ENCODE measurements at regions not wholly inside any gene's neighbourhood (a gene's known extent, or its start where the extent isn't known, plus 50 kb on each side); places are given as distances from the start of the nearest gene placed in this dataset.

DNA sequence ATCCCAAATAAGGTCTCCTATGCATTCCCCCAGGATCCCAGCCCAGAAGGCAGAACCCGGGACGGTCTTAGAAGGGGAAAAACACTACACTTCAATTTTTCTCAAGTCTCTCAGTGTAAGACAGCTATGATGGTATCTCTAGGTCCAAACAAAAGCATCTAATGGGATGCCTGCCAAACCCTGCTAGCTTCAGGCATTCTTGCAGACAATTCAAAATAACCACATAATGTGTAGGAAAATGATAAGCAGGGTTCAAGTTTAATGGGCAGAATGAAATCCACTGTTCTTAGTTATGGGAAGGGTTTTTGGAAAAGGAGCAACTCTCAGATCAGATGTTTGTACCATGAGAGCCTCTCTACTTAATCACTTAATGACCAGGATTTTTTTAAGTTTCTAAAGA lies 119.8 kb upstream of the ANO1 start:
- no peaks in the 10 kb centered on the region for H3K27me3 ChIP-seq (ENCODE audit: control insufficient read depth, insufficient read depth, low read length)
- H3K9me3 ChIP-seq (ENCODE audit: control insufficient read depth, insufficient read depth, low read depth, low read length) = peaks cover 3% of the 10 kb centered on the region; the same call in 1 of the 2 replicates
- H3K9ac ChIP-seq (ENCODE audit: low read length) = no peak overlapping the region
- no peak overlapping the region for H3K4me3 ChIP-seq (ENCODE audit: low read depth, low read length)
- peaks cover 19% of the 10 kb centered on the region for H3K4me1 ChIP-seq (ENCODE audit: control insufficient read depth, insufficient read depth, low read length)
- no peak overlapping the region for H3K27ac ChIP-seq (ENCODE audit: low read depth, low read length)
- H3K36me3 ChIP-seq (ENCODE audit: control insufficient read depth, insufficient read depth, low read length) = no peaks in the 10 kb centered on the region

- Histone ChIP-seq H3K27ac (ENCODE audit: low read depth, low read length) (no peak overlapping the region), H3K9ac (ENCODE audit: low read length) (no peak overlapping the region), H3K36me3 (ENCODE audit: control insufficient read depth, insufficient read depth, low read length) (no peaks in the 10 kb centered on the region), H3K4me3 (ENCODE audit: low read depth, low read length) (no peak overlapping the region), H3K9me3 (ENCODE audit: control insufficient read depth, insufficient read depth, low read depth, low read length) (peaks cover 3% of the 10 kb centered on the region; the same call in 1 of the 2 replicates), H3K27me3 (ENCODE audit: control insufficient read depth, insufficient read depth, low read length) (no peaks in the 10 kb centered on the region), H3K4me1 (ENCODE audit: control insufficient read depth, insufficient read depth, low read length) (peaks cover 30% of the 10 kb centered on the region)
Measured at GRCh38 chr11:69959461-69959860, 118.7 kb upstream of the ANO1 start.

DNA sequence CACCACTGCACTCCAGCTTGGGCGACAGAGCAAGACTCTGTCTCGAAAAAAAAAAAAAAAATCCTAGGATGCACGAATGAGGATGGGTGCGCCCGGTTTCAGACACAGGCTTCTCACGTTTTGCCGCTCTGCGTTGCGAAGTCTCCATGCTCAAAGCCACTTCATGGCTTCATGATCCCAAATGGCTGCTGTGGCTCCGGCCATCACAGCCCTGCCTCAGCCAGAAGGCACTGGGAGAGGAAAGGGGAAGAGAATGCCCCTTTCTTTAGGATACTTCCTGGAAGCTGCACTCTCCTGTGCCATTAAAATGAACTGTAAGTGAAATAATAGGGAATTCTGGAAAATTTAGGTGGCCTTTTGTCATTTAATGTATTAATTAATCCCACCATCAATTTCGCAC lies 116.4 kb upstream of the ANO1 start:
- Histone ChIP-seq H3K4me1 (ENCODE audit: control insufficient read depth, insufficient read depth, low read length) (peaks cover 40% of the 10 kb centered on the region), H3K9ac (ENCODE audit: low read length) (no peak overlapping the region), H3K4me3 (ENCODE audit: low read depth, low read length) (no peak overlapping the region), H3K9me3 (ENCODE audit: control insufficient read depth, insufficient read depth, low read depth, low read length) (peaks cover 3% of the 10 kb centered on the region; the same call in 1 of the 2 replicates), H3K36me3 (ENCODE audit: control insufficient read depth, insufficient read depth, low read length) (no peaks in the 10 kb centered on the region), H3K27ac (ENCODE audit: low read depth, low read length) (no peak overlapping the region), H3K27me3 (ENCODE audit: control insufficient read depth, insufficient read depth, low read length) (no peaks in the 10 kb centered on the region)

DNA sequence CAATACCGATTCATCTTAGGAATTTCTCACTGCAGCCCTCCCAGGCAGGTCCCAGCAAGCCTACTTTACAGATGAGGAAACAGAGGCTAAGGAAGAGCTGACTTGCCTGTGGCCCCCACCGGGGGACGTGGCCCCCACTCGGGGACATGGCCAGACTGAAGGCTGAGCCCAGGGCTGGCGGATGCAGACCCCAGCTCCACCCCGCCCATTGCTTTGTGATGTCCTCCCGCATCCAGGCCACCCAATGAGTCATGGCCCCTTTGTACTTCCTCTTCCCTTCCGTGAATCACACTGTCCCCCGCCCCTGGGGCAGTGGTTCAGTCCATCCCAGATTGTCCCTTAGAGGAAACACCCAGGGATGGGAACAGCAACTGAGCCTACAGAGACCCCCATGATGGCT lies 116.0 kb upstream of the ANO1 start:
- peaks cover 40% of the 10 kb centered on the region for H3K4me1 ChIP-seq (ENCODE audit: control insufficient read depth, insufficient read depth, low read length)
- no peak overlapping the region for H3K27ac ChIP-seq (ENCODE audit: low read depth, low read length)
- H3K9me3 ChIP-seq (ENCODE audit: control insufficient read depth, insufficient read depth, low read depth, low read length) = peaks cover 3% of the 10 kb centered on the region; the same call in 1 of the 2 replicates
- no peak overlapping the region for H3K4me3 ChIP-seq (ENCODE audit: low read depth, low read length)
- no peaks in the 10 kb centered on the region for H3K36me3 ChIP-seq (ENCODE audit: control insufficient read depth, insufficient read depth, low read length)
- H3K9ac ChIP-seq (ENCODE audit: low read length) = no peak overlapping the region
- H3K27me3 ChIP-seq (ENCODE audit: control insufficient read depth, insufficient read depth, low read length) = no peaks in the 10 kb centered on the region

DNA sequence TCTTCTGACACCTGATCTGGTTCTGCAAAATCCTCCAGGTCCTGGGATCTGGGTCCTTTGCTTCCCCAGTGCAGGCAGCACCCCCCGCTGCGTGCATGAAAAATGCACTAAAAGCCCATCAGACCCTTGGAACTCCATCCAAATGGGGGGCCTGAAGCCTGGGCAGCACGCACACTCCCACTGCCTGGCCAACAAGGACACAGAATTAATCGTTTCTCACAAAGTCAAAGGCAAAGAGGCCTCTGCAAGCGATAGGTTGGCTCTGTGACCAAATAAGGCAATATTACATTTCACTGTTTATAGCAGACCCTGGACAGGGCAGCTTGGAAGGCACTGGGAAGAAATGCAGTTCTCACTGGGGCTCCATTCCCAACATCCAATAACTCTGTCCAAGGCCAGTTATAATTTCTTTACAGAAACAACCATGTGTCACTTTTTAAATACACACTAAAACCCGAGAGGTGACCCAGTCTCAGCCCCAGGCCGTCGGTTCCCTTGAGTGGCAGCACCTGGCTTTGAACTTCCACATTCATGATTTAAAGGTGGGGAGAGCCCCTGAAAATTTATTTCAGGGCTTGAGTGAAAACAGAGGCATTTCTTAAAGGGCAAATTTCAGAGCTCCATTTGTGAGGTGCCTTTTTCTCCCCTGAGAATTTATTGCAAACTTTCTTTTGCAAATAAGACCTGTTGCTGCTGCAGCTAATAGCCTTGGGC lies 114.4 kb upstream of the ANO1 start:
- Histone ChIP-seq H3K9ac (ENCODE audit: low read length) (peak overlapping the region; percentile 69), H3K4me1 (ENCODE audit: control insufficient read depth, insufficient read depth, low read length) (peaks cover 40% of the 10 kb centered on the region), H3K4me3 (ENCODE audit: low read depth, low read length) (no peak overlapping the region), H3K9me3 (ENCODE audit: control insufficient read depth, insufficient read depth, low read depth, low read length) (peaks cover 3% of the 10 kb centered on the region; the same call in 1 of the 2 replicates), H3K36me3 (ENCODE audit: control insufficient read depth, insufficient read depth, low read length) (no peaks in the 10 kb centered on the region), H3K27ac (ENCODE audit: low read depth, low read length) (peak overlapping the region; percentile 66; the same call in 1 of the 2 replicates), H3K27me3 (ENCODE audit: control insufficient read depth, insufficient read depth, low read length) (peaks cover 4% of the 10 kb centered on the region; the same call in 1 of the 2 replicates)

DNA sequence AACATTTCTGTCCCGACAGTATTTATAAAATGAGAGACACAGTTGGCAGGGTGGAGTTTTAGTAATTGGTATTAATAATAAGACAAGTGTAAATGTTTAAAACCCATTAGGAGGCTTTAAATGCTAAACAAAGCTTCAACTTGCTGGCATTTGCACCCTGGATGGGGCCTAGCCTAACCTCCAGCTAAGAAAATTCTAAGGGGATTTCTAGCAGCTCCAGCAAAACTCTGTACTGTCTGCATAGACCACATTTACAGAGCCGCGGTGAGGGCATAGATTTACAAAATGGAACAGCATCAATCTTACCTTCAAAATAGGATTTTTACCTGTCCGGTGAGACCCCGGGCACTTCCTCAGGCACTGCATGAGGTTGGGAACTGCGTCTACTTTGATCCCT lies 113.9 kb upstream of the ANO1 start:
- no peak overlapping the region for H3K4me3 ChIP-seq (ENCODE audit: low read depth, low read length)
- peak overlapping the region; percentile 69 for H3K9ac ChIP-seq (ENCODE audit: low read length)
- 0 out of 2 replicates have a peak overlapping the region, but pooled peaks have one; percentile 66 for H3K27ac ChIP-seq (ENCODE audit: low read depth, low read length)
- no peaks in the 10 kb centered on the region for H3K36me3 ChIP-seq (ENCODE audit: control insufficient read depth, insufficient read depth, low read length)
- H3K9me3 ChIP-seq (ENCODE audit: control insufficient read depth, insufficient read depth, low read depth, low read length) = peaks cover 3% of the 10 kb centered on the region; the same call in 1 of the 2 replicates
- H3K27me3 ChIP-seq (ENCODE audit: control insufficient read depth, insufficient read depth, low read length) = peaks cover 4% of the 10 kb centered on the region; the same call in 1 of the 2 replicates
- H3K4me1 ChIP-seq (ENCODE audit: control insufficient read depth, insufficient read depth, low read length) = peaks cover 40% of the 10 kb centered on the region

- Histone ChIP-seq H3K36me3 (ENCODE audit: control insufficient read depth, insufficient read depth, low read length) (no peaks in the 10 kb centered on the region), H3K4me3 (ENCODE audit: low read depth, low read length) (no peak overlapping the region), H3K9ac (ENCODE audit: low read length) (no peak overlapping the region), H3K4me1 (ENCODE audit: control insufficient read depth, insufficient read depth, low read length) (peaks cover 49% of the 10 kb centered on the region), H3K27me3 (ENCODE audit: control insufficient read depth, insufficient read depth, low read length) (peaks cover 4% of the 10 kb centered on the region; the same call in 1 of the 2 replicates), H3K9me3 (ENCODE audit: control insufficient read depth, insufficient read depth, low read depth, low read length) (peaks cover 3% of the 10 kb centered on the region; the same call in 1 of the 2 replicates), H3K27ac (ENCODE audit: low read depth, low read length) (no peak overlapping the region)
Measured at GRCh38 chr11:69965821-69966582, 112.1 kb upstream of the ANO1 start.

DNA sequence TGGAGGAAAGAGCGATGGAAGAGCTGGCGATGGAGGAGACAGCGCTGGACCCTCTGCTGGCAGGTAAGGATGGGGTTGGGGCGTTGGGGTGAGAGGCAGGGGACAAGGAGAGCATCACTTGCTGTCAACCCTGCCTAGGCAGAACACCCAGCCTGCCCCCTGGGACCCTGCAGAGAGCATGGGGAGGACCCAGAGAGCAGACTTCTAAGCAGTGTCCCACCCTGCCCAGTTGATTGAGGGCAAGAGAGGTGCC lies 111.6 kb upstream of the ANO1 start:
- no peak overlapping the region for H3K27ac ChIP-seq (ENCODE audit: low read depth, low read length)
- peaks cover 4% of the 10 kb centered on the region; the same call in 1 of the 2 replicates for H3K27me3 ChIP-seq (ENCODE audit: control insufficient read depth, insufficient read depth, low read length)
- H3K4me1 ChIP-seq (ENCODE audit: control insufficient read depth, insufficient read depth, low read length) = peaks cover 49% of the 10 kb centered on the region
- no peak overlapping the region for H3K9ac ChIP-seq (ENCODE audit: low read length)
- H3K9me3 ChIP-seq (ENCODE audit: control insufficient read depth, insufficient read depth, low read depth, low read length) = peaks cover 3% of the 10 kb centered on the region; the same call in 1 of the 2 replicates
- no peaks in the 10 kb centered on the region for H3K36me3 ChIP-seq (ENCODE audit: control insufficient read depth, insufficient read depth, low read length)
- no peak overlapping the region for H3K4me3 ChIP-seq (ENCODE audit: low read depth, low read length)

DNA sequence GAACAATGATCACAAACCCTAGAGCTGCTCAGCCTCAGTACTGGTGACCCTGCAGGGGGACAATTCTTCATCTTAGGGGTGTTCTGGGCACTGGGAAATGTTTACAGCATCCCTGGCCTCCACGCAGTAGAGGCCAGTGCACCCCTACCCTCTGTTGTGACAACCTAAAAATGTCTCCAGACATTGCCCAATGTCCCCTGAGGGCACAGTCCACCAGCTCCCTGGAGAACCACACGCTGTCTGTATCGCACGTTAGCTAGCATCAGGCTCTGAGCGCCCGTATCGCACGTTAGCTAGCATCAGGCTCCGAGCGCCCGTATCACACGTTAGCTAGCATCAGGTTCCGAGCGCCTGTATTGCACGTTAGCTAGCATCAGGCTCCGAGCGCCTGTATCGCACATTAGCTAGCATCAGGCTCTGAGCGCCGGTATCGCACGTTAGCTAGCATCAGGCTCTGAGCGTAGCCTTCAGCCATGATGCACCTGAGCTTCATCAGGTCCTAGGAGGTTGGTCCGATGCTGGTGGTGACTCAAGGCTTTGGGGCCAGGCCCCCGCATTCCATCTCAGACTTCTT lies 111.1 kb upstream of the ANO1 start:
- no peak overlapping the region for H3K9ac ChIP-seq (ENCODE audit: low read length)
- no peak overlapping the region for H3K4me3 ChIP-seq (ENCODE audit: low read depth, low read length)
- H3K9me3 ChIP-seq (ENCODE audit: control insufficient read depth, insufficient read depth, low read depth, low read length) = no peaks in the 10 kb centered on the region
- H3K4me1 ChIP-seq (ENCODE audit: control insufficient read depth, insufficient read depth, low read length) = peaks cover 49% of the 10 kb centered on the region
- H3K27me3 ChIP-seq (ENCODE audit: control insufficient read depth, insufficient read depth, low read length) = peaks cover 4% of the 10 kb centered on the region; the same call in 1 of the 2 replicates
- no peaks in the 10 kb centered on the region for H3K36me3 ChIP-seq (ENCODE audit: control insufficient read depth, insufficient read depth, low read length)
- no peak overlapping the region for H3K27ac ChIP-seq (ENCODE audit: low read depth, low read length)

- Histone ChIP-seq H3K27me3 (ENCODE audit: control insufficient read depth, insufficient read depth, low read length) (peaks cover 4% of the 10 kb centered on the region; the same call in 1 of the 2 replicates), H3K27ac (ENCODE audit: low read depth, low read length) (no peak overlapping the region), H3K9me3 (ENCODE audit: control insufficient read depth, insufficient read depth, low read depth, low read length) (no peaks in the 10 kb centered on the region), H3K4me3 (ENCODE audit: low read depth, low read length) (no peak overlapping the region), H3K36me3 (ENCODE audit: control insufficient read depth, insufficient read depth, low read length) (no peaks in the 10 kb centered on the region), H3K9ac (ENCODE audit: low read length) (no peak overlapping the region), H3K4me1 (ENCODE audit: control insufficient read depth, insufficient read depth, low read length) (peaks cover 46% of the 10 kb centered on the region)
Measured at GRCh38 chr11:69967484-69967883, 110.6 kb upstream of the ANO1 start.
